ENCODE measurements at regions not wholly inside any gene's neighbourhood (a gene's known extent, or its start where the extent isn't known, plus 50 kb on each side); places are given as distances from the start of the nearest gene placed in this dataset.

GRCh38 chr11:70644343-70645060 lies 246.2 kb downstream of the CTTN start:
- TF ChIP-seq EZH2 (IDR thresholded peaks at IDR 0.05; ENCODE audit: borderline replicate concordance) (no peak), CTCF (IDR thresholded peaks at IDR 0.05; ENCODE audit: poor library complexity) (no peak)
